ENCODE measurements at regions not wholly inside any gene's neighbourhood (a gene's known extent, or its start where the extent isn't known, plus 50 kb on each side); places are given as distances from the start of the nearest gene placed in this dataset.

GRCh38 chr16:73308771-73309170 lies 260.8 kb upstream of the ZFHX3 start:
- POLR2A ChIA-PET = no interaction called here
- H3K4me1 Mint-ChIP-seq = peaks cover 0 to 6% (median 0%) of the 10 kb centered on the region in 4 donors
- DNase-seq = no peak
- H3K27me3 Mint-ChIP-seq = peaks cover 0 to 1% (median 0%) of the 10 kb centered on the region in 5 donors
- peaks cover 0 to 6% (median 0%) of the 10 kb centered on the region in 9 donors for H3K9me3 Mint-ChIP-seq
- no peak overlapping the region for H3K27ac Mint-ChIP-seq
- ATAC-seq = no peak
- H3K4me3 Mint-ChIP-seq = no peak overlapping the region
- no peaks in the 10 kb centered on the region for H3K36me3 Mint-ChIP-seq

- Mint-ChIP-seq H3K4me3 (no peak overlapping the region), H3K27ac (no peak overlapping the region), H3K27me3 (no peaks in the 10 kb centered on the region), H3K4me1 (peaks cover 0 to 6% (median 0%) of the 10 kb centered on the region in 4 donors), H3K36me3 (no peaks in the 10 kb centered on the region), H3K9me3 (peaks cover 0 to 7% (median 0%) of the 10 kb centered on the region in 9 donors)
- ATAC-seq (no peak), DNase-seq (no peak)
- POLR2A ChIA-PET = no interaction called here
Measured at GRCh38 chr16:73306901-73307413, 259.0 kb upstream of the ZFHX3 start.

- Mint-ChIP-seq H3K4me3 (no peak overlapping the region), H3K27ac (no peak overlapping the region), H3K36me3 (no peaks in the 10 kb centered on the region), H3K9me3 (peaks cover 0 to 3% (median 0%) of the 10 kb centered on the region in 9 donors), H3K4me1 (peaks cover 0 to 5% (median 0%) of the 10 kb centered on the region in 4 donors), H3K27me3 (no peaks in the 10 kb centered on the region)
- POLR2A ChIA-PET = no interaction called here
- ATAC-seq (no peak), DNase-seq (no peak)
Measured at GRCh38 chr16:73304008-73304774, 256.3 kb upstream of the ZFHX3 start.

- H3K36me3 Mint-ChIP-seq = no peaks in the 10 kb centered on the region
- POLR2A ChIA-PET = no interaction called here
- no peak overlapping the region for H3K27ac Mint-ChIP-seq
- H3K4me3 Mint-ChIP-seq = no peak overlapping the region
- H3K27me3 Mint-ChIP-seq = no peaks in the 10 kb centered on the region
- DNase-seq (no peak), ATAC-seq (no peak)
- peaks cover 0 to 2% (median 0%) of the 10 kb centered on the region in 4 donors for H3K4me1 Mint-ChIP-seq
- H3K9me3 Mint-ChIP-seq = peaks cover 0 to 3% (median 0%) of the 10 kb centered on the region in 9 donors
Measured at GRCh38 chr16:73302942-73303341, 255.0 kb upstream of the ZFHX3 start.

- H3K4me1 Mint-ChIP-seq = peaks cover 0 to 2% (median 0%) of the 10 kb centered on the region in 4 donors
- no peaks in the 10 kb centered on the region for H3K27me3 Mint-ChIP-seq
- no peak for ATAC-seq
- peaks cover 0 to 3% (median 0%) of the 10 kb centered on the region in 9 donors for H3K9me3 Mint-ChIP-seq
- H3K36me3 Mint-ChIP-seq = no peaks in the 10 kb centered on the region
- POLR2A ChIA-PET = no interaction called here
- no peak overlapping the region for H3K4me3 Mint-ChIP-seq
- no peak overlapping the region for H3K27ac Mint-ChIP-seq
- DNase-seq = no peak
Measured at GRCh38 chr16:73301984-73302383, 254.1 kb upstream of the ZFHX3 start.

GRCh38 chr16:73299346-73299745 lies 251.4 kb upstream of the ZFHX3 start:
- H3K36me3 Mint-ChIP-seq = no peaks in the 10 kb centered on the region
- POLR2A ChIA-PET = no interaction called here
- H3K4me1 Mint-ChIP-seq = no peaks in the 10 kb centered on the region
- DNase-seq = no peak
- no peak for ATAC-seq
- H3K27me3 Mint-ChIP-seq = no peaks in the 10 kb centered on the region
- H3K9me3 Mint-ChIP-seq = peaks cover 0 to 3% (median 0%) of the 10 kb centered on the region in 9 donors
- H3K27ac Mint-ChIP-seq = no peak overlapping the region
- H3K4me3 Mint-ChIP-seq = no peak overlapping the region

- no peak overlapping the region for H3K27ac Mint-ChIP-seq
- DNase-seq (no peak), ATAC-seq (no peak)
- POLR2A ChIA-PET = no interaction called here
- H3K27me3 Mint-ChIP-seq = no peaks in the 10 kb centered on the region
- H3K9me3 Mint-ChIP-seq = peaks cover 0 to 3% (median 0%) of the 10 kb centered on the region in 9 donors
- H3K4me3 Mint-ChIP-seq = no peak overlapping the region
- no peaks in the 10 kb centered on the region for H3K4me1 Mint-ChIP-seq
- no peaks in the 10 kb centered on the region for H3K36me3 Mint-ChIP-seq
Measured at GRCh38 chr16:73298562-73298961, 250.6 kb upstream of the ZFHX3 start.

- DNase-seq = no peak
- H3K4me3 Mint-ChIP-seq = no peak overlapping the region
- ATAC-seq = no peak
- H3K27me3 Mint-ChIP-seq = peaks cover 0 to 9% (median 5%) of the 10 kb centered on the region in 5 donors
- no peaks in the 10 kb centered on the region for H3K4me1 Mint-ChIP-seq
- POLR2A ChIA-PET = no interaction called here
- no peak overlapping the region for H3K27ac Mint-ChIP-seq
- H3K9me3 Mint-ChIP-seq = peaks cover 0 to 3% (median 0%) of the 10 kb centered on the region in 9 donors
- H3K36me3 Mint-ChIP-seq = no peaks in the 10 kb centered on the region
Measured at GRCh38 chr16:73290258-73290657, 242.3 kb upstream of the ZFHX3 start.

- ATAC-seq = no peak
- POLR2A ChIA-PET = no interaction called here
- Mint-ChIP-seq H3K27ac (no peak overlapping the region), H3K36me3 (no peaks in the 10 kb centered on the region), H3K9me3 (peaks cover 0 to 3% (median 0%) of the 10 kb centered on the region in 9 donors), H3K27me3 (peaks cover 0 to 9% (median 5%) of the 10 kb centered on the region in 5 donors), H3K4me3 (no peak overlapping the region), H3K4me1 (no peaks in the 10 kb centered on the region)
- DNase-seq = no peak
Measured at GRCh38 chr16:73289232-73289631, 241.3 kb upstream of the ZFHX3 start.

- Mint-ChIP-seq H3K4me3 (no peak overlapping the region), H3K9me3 (peaks cover 0 to 3% (median 0%) of the 10 kb centered on the region in 9 donors), H3K4me1 (no peaks in the 10 kb centered on the region), H3K27ac (no peak overlapping the region), H3K27me3 (peaks cover 0 to 9% (median 5%) of the 10 kb centered on the region in 5 donors), H3K36me3 (no peaks in the 10 kb centered on the region)
- POLR2A ChIA-PET = no interaction called here
- ATAC-seq (no peak), DNase-seq (no peak)
Measured at GRCh38 chr16:73288520-73288919, 240.6 kb upstream of the ZFHX3 start.

GRCh38 chr16:73287859-73288405 lies 240.0 kb upstream of the ZFHX3 start:
- H3K27ac Mint-ChIP-seq = no peak overlapping the region
- H3K36me3 Mint-ChIP-seq = no peaks in the 10 kb centered on the region
- POLR2A ChIA-PET = no interaction called here
- peaks cover 0 to 9% (median 5%) of the 10 kb centered on the region in 5 donors for H3K27me3 Mint-ChIP-seq
- ATAC-seq = no peak
- peaks cover 0 to 3% (median 0%) of the 10 kb centered on the region in 9 donors for H3K9me3 Mint-ChIP-seq
- H3K4me1 Mint-ChIP-seq = no peaks in the 10 kb centered on the region
- no peak overlapping the region for H3K4me3 Mint-ChIP-seq
- no peak for DNase-seq

GRCh38 chr16:73286346-73287267 lies 238.7 kb upstream of the ZFHX3 start:
- peaks cover 0 to 9% (median 5%) of the 10 kb centered on the region in 5 donors for H3K27me3 Mint-ChIP-seq
- no peaks in the 10 kb centered on the region for H3K4me1 Mint-ChIP-seq
- DNase-seq (no peak), ATAC-seq (no peak)
- no peak overlapping the region for H3K4me3 Mint-ChIP-seq
- H3K36me3 Mint-ChIP-seq = no peaks in the 10 kb centered on the region
- POLR2A ChIA-PET = no interaction called here
- H3K9me3 Mint-ChIP-seq = peaks cover 0 to 3% (median 0%) of the 10 kb centered on the region in 9 donors
- no peak overlapping the region for H3K27ac Mint-ChIP-seq

Measured in naive thymus-derived CD8-positive, alpha-beta T cell (primary cell).